GM18909 (cell line): ENCODE measurements at regions not wholly inside any gene's neighbourhood (a gene's known extent, or its start where the extent isn't known, plus 50 kb on each side); places are given as distances from the start of the nearest gene placed in this dataset.

Experiments used
- ATAC-seq: cut with Tn5 transposase; IDR thresholded peaks from one replicate; pipeline ENCODE4 v1.9.1; 2021; ENCODE audit warnings: mild to moderate bottlenecking; ENCODE audit not compliant: unreplicated experiment, poor library complexity

DNA sequence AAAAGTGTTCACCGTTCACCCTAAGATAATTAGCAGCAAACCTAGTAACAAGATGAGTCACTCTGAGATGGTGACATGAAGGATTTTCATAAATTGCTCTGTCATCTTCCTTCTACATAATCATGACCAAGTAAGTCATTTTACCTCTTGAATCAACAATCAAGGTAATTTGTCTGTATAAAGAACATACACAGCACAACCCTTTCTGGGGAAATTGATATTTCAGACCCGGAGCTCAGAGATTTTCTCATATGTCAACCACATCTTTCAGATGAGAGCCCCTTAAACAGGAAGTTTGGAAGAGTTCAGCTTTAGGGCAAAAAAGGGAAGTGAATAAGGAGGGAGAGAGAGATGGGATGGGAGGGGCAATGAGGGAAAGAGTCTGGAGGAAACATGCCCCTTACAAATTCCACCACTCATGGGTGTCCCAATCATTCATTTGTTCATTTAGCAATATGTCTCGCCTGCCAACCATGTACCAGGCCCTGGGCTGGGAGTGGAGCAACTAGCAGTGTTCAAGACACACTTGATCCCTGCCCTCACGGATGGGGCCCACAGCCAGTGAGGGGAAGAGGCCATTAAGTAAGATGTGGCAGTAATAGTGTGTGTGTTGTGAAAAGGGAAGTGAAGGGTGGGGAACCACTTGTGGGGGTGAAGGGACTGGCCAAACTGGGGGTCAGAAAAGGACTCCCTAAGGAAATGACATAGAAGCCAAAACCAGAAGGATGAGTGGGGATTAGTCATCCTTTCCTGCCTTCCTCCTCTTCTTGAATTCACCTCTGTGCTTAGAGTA, 190.9 kb downstream of the MAFB start:
- ATAC-seq, result no peak

DNA sequence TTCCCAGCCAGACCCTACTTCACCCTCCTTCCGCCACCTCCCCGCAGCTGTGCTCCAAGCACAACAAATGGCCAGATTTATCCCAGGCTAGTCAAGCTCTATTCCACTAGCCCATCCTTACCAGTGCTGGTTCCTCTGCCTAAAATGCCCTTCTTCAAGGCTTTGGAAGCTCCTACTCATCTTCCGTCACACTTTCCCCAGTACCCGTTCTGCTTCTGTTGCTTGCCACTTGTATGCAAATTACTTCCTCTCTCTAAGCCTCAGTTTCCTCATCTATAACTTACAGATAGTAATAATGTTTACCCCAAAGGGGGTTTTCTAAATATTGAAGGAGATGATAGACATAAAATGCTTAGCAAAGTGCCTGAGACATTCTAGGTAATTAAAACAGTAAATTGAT, 193.1 kb downstream of the MAFB start:
- ATAC-seq, result no peak

DNA sequence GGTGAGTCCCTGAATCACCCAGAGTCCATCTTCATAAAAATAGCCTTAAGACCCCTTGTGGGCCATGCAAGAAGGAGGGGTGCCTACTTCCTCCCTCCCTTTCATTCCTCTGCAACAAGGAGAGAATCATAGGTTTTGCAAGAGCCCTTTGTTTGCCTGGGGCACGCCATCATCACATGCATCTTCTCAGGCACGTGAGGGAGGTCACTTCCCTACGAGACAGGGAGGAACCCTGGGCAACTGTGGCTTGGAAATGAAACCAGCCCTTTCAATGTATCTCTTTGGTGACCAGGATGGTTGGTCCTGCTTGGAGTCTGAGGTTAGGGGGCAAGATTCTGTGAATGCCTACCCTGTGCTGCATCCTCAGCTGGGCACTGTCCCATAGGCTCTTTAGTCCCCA, 194.8 kb downstream of the MAFB start:
- no peak for ATAC-seq

DNA sequence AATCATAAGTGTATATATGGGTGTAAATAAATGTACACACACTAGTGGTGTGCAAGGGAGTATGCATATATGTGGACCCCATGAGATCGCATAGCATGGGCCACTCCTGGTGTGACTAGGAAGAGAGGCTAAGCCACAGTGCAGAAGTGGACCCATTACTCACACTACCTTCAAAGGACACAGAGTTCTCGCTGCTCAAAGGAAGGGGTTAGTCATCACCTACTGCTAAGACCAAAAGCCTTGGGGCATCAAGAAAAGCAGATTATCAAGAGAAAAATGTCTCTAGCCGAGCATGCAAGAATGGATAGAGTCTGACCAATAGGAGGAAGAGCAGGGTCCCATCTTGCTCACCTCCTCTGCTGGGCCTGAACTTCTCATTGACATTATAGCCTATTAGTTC, 195.5 kb downstream of the MAFB start:
- ATAC-seq, result no peak

DNA sequence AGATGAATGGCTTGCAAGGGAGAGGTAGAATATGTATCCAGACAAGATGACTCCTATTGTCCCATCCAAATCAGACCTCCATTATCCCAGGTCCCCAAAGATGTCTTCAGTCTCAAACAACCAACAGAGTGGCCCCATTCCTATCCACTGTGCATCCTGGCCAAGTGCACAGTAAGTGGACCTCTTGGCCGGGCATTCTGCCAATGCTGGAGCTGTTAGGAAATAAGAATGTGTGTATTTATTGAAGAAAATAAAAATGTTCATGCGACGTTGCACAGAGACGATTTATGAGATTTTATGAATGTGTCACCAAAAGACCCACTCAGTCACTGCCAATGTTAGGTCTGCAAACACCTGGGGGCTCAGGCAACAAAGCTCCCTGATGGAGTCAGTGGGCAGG, 196.0 kb downstream of the MAFB start:
- ATAC-seq, result no peak

DNA sequence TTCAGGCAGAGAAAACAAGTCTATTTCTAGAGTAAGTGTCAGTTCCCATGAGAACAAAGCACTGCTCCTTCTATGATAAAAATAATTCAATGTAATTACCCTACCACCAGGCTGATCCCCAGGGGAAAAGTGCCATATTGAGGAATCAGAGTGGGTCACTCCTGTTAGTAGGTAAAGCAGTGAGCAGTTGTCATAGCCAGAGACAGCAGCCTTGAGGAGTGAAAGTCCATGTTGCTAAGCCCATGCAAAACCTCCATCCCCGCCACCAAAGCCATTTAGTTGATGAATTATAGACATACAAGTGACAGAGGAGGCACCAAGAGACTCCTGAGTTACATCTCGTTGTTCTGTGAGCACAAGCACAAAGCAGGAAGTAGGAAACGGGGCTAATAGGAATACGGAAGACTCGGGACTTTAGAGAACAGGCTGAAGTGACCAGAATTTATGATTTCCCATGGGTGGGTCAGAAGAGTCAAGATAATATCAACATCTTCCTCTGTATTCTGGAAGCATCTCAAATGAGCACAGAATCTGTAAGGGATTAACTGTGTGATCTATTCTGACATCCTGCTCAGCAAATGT, 197.9 kb downstream of the MAFB start:
- no peak for ATAC-seq

DNA sequence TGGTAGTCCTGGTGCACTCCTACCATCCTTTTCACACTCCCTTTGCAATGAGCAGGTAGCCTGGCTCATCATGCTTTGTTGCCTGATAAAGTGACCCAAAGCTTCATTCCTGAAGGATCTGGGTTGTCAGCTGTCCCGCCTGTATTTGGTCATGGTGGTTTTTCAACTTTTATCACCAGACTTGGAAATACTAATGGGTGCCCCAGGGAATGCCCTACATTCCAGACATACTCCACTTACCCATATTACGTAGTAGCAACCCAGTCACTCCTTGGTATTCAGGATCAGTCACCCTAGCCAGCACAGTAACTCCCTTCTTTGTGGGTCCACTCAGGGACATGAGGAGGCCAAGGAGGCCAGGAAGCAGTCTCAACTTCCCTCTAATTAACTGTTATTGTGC, 199.2 kb downstream of the MAFB start:
- no peak for ATAC-seq

DNA sequence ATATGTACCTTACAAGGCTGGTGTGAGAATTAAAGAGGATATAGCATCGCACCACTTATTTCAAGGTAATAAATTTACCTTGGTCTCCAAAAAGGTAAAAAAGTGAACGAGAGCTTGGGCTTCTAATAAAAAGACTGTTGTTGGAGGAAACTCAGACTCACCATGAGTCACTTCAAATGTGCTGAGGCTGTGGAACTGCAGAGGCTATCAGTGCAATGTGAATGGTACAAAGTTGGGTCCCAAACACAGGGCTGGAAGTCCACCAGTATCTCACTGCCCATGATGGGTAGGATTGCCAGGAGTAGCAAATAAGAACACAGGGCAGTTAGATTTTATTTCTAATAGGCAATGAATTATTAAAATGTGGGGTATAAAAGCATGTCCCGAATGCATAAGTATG, 200.6 kb downstream of the MAFB start:
- no peak for ATAC-seq

DNA sequence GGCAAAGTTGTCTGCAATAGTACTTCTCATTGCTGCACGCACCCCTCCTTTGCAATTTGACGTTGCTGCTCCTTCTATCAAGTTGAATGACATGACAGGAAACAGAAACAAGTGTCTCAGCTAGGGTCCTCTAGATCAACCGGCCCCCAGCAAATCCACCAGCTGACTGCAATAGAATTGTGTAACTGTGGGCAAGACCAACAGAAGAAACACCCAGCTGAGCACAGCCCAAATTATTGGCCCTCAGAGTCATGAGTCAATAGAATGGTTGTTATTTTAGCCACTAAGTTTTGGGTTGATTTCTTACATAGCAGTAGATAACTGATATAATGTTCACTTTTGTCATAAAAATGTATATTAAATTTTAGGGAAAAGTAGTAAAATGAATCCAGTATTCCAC, 202.7 kb downstream of the MAFB start:
- ATAC-seq, result no peak

DNA sequence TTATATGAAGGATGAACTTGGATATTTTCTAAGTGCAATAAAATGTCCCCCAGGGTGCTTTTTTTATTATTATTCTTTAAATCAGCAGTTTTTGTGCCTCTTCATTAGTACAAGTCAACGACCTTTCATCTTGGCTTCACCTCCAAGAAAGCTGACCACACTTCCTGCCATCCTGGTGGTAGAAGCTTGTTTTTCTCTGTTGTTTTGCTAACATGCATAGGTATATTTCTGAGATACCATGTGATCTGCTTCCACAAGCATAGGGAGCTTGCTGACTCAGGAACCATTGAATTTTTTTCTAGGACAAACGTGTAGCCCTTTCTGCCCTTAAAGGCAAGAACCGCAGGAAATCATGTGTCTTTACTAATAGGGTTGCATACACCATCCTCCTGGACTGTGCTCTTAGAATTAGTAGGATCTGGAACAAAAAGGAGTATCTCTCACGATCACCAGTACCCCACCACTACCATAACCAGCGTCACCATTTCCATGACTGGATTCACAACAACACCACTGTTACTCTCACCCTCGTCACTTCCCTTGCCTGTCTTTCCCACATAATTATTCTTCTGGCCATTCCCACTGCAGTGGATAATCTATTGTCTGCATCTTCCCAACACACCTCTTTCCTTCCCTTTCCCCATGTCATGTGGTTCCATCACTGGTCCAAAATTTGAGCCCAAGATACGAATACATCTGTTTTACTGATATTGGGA, 207.1 kb downstream of the MAFB start:
- ATAC-seq, result no peak

DNA sequence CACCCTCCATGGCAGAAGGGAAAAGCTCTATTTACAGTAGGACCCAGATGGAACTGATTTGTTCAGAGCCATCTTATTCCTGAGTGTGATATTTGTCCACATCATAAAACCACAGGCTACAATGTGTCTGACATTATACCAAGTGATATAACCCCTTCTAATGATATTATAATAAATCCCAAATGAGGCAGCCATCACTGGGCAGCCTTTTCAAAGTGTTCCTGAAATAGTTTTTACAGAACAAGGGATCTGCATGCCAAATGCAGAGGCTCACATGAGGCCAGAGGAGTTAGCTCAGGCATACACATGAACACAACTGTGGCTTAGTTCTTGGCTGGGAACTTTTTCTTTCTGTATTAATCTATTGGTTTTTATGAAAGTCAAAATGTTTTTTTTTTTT, 207.7 kb downstream of the MAFB start:
- no peak for ATAC-seq

DNA sequence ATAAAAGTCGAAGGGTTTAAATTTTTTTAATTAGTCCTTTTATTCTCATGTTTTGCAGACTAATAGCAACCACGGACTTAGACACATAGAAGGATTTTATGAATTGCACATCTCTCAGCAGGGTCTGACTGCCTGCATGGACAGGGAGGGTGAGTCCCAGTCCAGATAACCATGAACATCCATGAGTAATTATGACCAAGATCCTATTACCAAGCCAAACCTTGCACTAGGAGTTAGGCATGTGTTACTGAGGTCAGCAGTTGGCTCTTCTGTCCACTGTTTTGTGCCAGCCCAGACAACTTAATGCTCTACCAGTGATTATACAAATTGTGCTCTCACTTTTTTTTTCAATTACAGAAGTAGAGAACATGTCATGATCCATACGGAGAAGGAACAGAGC, 211.2 kb downstream of the MAFB start:
- ATAC-seq, result no peak

DNA sequence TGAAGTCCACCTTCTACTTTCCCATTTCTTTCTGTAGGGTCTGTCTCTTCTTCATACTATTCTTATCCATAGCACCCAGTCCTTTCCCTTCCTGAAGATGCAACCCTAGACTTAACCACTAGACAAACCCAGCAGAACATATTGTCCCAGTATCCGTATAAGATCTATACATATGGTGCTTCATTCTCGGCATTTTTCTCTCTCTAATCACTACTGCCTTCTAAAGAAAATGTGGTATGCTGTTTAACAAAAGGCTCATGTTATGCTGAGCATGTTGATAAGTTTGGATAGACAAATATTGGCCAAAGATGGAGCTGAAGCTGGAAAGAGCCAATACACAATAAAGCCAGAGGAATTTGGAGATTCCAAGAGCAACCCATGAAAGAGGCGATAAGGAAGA, 212.6 kb downstream of the MAFB start:
- ATAC-seq, result no peak

DNA sequence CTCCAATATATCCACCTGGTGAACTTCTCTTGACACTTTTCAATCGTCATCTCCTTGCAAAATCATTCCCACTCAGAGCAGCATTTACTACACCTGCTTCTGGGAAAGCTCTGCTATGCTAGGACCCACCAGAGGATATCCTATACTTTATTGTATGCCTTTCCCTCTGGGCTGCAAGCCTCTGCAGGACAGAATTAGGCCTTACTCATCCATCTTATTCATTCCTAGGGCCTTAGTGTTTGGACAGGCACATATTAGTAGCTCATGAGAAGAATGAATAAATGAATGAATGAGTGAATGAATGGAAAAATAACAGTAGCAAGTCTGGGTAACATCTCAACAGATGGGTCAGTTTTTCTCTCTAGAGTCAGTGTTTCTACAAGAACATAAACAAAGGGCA, 216.1 kb downstream of the MAFB start:
- ATAC-seq, result no peak

DNA sequence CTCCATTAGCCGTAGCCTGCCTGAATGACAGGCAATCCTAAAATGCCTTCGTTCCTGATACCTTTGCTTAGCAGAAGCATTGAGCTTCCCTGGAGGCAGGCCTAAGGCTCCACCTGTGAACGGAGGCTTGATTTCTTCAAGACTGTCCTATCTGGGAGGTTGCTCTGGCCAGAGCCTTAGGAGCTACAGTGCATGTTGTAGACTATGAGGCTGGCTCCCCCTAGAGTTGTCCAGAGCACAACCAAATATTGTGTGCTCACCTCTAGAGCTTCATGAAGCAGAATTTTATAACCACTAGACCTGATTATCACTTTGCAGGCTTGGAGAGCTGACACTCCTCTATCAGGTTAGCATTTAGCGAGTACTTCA, 217.8 kb downstream of the MAFB start:
- no peak for ATAC-seq

DNA sequence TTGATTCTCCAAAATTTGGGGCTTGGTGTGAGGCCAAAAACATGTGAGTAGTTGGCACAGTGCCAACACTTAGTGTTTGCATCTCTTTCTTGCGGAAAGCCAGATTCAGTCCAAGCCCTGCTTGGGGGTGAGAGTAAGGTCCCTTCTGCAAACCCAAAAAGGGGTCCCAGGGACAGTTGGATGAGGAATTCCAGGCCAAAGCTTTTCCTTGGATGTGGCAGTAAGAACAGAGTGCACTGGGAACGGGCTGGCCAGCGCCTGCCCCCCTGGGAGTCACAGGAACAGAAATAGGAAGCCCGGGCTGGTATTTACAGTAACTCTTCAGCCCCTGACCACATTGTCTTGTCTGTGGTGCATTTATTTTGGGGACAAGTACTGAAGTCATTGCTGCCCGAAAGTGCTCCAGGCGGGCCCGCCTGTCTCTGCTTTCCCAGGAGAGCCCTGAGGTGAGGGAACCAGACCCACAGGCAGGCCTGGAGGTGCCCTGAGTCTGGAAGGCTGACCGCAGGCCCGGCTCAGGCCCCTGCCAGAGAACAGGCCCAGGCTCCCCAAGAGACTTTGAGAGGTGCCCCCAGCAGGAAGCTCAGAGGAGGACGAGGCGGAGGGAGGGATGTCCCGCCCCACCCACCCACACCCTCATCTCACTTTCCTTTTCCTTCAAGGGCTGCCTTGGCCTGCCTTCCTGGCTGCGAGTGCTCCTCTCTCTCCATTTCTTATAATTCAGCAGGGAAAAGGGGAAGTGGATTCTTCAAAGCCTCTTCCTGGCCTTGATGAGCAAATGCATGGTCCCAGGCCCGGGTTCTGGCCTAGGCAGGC, 218.4 kb downstream of the MAFB start:
- ATAC-seq, result no peak

DNA sequence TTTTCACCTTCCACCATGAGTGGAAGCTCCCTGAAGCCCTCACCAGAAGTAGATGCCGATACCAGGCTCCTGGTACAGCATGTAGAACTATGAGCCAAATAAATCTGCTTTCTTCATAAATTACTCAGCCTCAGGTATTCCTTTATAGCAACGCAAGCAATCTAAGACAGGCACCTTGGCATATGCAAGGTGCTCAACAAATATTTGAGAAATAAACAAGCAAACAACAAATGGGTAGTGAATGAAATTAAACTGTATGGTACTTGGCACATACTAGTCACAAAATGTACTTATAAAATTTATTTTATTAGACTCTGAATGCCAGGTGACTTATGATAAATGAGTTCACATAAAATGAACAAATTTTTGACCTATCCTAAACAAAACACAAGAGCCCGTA, 220.3 kb downstream of the MAFB start:
- ATAC-seq, result no peak

DNA sequence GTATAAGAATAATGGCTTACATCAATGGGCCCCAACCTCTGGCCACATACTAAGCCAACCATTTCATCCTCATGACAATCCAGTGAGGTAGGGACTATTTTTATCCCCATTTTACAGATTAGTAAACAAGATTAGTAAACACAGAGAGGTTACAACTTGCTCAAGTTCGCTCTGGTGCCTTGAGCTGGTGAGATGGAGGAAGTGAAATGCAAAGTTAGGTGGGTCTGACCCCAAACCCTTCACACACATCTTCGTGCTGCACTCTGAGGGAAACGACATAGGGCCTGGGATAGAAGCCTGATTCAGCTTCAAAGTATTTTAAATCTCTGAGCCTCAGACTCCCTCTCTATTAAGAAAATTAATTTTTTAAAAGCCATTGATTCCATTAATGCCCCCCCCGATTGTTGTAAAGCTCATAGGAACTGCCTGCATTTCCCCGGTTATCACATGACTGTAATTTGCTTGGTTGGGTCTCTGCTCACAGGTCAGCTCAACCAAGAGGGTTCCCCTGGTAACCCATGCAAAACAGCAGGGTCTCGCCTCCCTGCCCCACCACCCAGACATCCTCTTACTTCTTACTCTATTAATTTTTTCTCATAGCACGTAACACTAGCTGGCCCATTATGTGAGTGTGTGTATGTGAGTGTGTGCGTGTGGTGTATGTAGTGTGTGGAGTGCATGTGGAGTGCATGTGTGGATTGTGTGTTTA, 221.2 kb downstream of the MAFB start:
- ATAC-seq, result no peak

DNA sequence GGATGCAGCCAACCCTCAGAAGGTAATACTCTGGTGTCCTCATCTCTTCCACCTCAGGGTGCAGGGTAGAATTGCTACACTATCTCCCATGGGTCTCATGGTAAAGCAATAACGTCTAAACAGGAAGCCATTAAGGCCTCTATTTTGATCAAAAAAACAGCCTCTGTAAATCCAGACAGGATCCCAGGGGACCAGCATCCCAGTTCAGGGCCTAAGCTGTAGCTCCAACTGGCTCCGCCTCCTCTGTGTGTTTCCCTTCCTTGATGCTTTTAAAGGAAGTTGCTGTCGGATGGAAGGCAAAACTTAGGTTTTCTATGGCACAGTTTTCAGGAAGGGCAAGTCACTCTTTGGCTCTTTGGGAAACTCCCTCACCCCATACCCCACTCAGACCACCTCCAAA, 222.0 kb downstream of the MAFB start:
- no peak for ATAC-seq

DNA sequence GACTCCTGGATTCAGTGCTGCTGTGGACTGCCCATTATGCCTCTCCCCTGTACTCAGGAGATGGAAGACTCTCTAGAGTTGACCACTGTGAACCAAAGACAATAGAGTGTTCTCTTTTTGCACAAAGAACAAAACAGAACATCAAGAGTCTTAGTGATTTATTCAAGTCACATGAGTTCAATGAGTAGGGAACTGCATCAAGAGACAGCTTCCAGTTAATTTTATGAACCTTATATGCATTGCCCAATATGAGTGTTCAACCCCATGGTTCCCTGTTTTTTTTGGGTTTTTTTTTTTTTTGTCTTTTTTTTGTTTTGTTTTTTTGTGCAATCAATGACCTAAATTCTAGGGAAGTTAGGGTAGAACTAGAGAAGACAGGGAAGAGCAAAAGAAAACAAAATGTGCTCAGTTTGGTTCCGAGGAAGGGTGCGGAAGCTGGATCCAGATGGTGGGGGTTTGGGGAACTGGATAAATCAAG, 224.3 kb downstream of the MAFB start:
- no peak for ATAC-seq
